Transverse colon (tissue), 3 donors: ENCODE measurements at regions not wholly inside any gene's neighbourhood (a gene's known extent, or its start where the extent isn't known, plus 50 kb on each side); places are given as distances from the start of the nearest gene placed in this dataset.

Experiments
- EP300 ChIP-seq: sonication (generic); formaldehyde crosslinking; IDR thresholded peaks from one replicate; pipeline ENCODE4 v1.6.1; 2017; ENCODE audit warnings: antibody characterized with exemption, low read depth
- TF ChIP-seq, protein P1 (sequence below), 5 experiments: fragments of 200-600 bp in 3 of 5; fragments of 450-650 bp in 2 of 5; sonication (generic) in 3 of 5; IDR thresholded peaks; 1 replicate in 2 of 5; 2 replicates in 3 of 5; pipeline ENCODE4 v1.5.1; 2016 to 2017; ENCODE audit warnings: antibody characterized with exemption in 5 of 5, inconsistent platforms in 3 of 5, mild to moderate bottlenecking in 2 of 5, moderate library complexity in 1 of 5

DNA sequence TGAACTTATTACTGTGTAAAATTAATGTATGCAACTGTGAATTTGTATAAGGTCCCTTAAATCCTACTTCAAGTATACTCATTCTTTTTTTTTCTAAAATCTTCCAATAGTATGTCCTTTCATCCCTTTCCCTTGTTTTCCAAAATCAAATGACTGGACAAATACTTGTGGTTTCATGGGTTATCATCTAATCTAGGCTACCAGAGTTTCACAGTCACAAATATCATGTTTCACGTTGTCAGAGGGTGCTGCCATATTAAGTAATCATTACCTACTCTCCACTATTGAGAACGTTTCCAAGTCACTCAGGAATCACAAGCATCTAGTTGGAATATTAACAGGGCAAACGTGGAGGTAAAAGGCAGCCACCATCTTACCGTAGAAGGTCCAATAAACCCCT, 1235.0 kb upstream of the TENM3 start:
- no peak for TF ChIP-seq EP300
- TF ChIP-seq, protein P1, sequence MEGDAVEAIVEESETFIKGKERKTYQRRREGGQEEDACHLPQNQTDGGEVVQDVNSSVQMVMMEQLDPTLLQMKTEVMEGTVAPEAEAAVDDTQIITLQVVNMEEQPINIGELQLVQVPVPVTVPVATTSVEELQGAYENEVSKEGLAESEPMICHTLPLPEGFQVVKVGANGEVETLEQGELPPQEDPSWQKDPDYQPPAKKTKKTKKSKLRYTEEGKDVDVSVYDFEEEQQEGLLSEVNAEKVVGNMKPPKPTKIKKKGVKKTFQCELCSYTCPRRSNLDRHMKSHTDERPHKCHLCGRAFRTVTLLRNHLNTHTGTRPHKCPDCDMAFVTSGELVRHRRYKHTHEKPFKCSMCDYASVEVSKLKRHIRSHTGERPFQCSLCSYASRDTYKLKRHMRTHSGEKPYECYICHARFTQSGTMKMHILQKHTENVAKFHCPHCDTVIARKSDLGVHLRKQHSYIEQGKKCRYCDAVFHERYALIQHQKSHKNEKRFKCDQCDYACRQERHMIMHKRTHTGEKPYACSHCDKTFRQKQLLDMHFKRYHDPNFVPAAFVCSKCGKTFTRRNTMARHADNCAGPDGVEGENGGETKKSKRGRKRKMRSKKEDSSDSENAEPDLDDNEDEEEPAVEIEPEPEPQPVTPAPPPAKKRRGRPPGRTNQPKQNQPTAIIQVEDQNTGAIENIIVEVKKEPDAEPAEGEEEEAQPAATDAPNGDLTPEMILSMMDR (IDR thresholded peaks at IDR 0.05): no peak
